H9 (cell line): ENCODE measurements at regions not wholly inside any gene's neighbourhood (a gene's known extent, or its start where the extent isn't known, plus 50 kb on each side); places are given as distances from the start of the nearest gene placed in this dataset.

Experiments used
- DNase-seq: peaks from one replicate; pipeline ENCODE4 v3.0.0-alpha.2; 2017
- H2AFZ ChIP-seq: one replicate; pipeline ENCODE4 v1.6.1; 2013; ENCODE audit warnings: mild to moderate bottlenecking, low read length, control low read depth, moderate library complexity
- H2AK5ac ChIP-seq: 2 replicates; pipeline ENCODE4 v1.6.1; 2013; ENCODE audit warnings: low read length, control low read depth, mixed read lengths; ENCODE audit not compliant: insufficient read length
- H2BK120ac ChIP-seq: one replicate; pipeline ENCODE4 v1.6.1; 2013; ENCODE audit warnings: low read depth, mild to moderate bottlenecking, low read length, control low read depth, inconsistent platforms; ENCODE audit not compliant: poor library complexity, severe bottlenecking
- H2BK12ac ChIP-seq: 2 replicates; pipeline ENCODE4 v1.6.1; 2013; ENCODE audit warnings: low read length, control low read depth, mixed read lengths, low read depth; ENCODE audit not compliant: insufficient read length
- H2BK15ac ChIP-seq: 2 replicates; pipeline ENCODE4 v1.6.1; 2013; ENCODE audit warnings: low read depth, low read length, control low read depth
- H2BK20ac ChIP-seq: one replicate; pipeline ENCODE4 v1.6.1; 2013; ENCODE audit warnings: low read depth, mild to moderate bottlenecking, low read length, control low read depth, inconsistent platforms; ENCODE audit not compliant: poor library complexity, severe bottlenecking
- H2BK5ac ChIP-seq: 2 replicates; pipeline ENCODE4 v1.6.1; 2013; ENCODE audit warnings: low read length, control low read depth, mixed read lengths; ENCODE audit not compliant: insufficient read length
- H3K14ac ChIP-seq: 2 replicates; pipeline ENCODE4 v1.6.1; 2013; ENCODE audit warnings: low read length, control low read depth; ENCODE audit not compliant: insufficient read depth
- H3K18ac ChIP-seq: 2 replicates; pipeline ENCODE4 v1.6.1; 2013; ENCODE audit warnings: low read depth, mild to moderate bottlenecking, mixed read lengths, low read length, control low read depth; ENCODE audit not compliant: insufficient read length
- H3K23ac ChIP-seq: 2 replicates; pipeline ENCODE4 v1.6.1; 2013; ENCODE audit warnings: low read length, control low read depth, mixed read lengths, low read depth; ENCODE audit not compliant: insufficient read length
- H3K23me2 ChIP-seq: 2 replicates; pipeline ENCODE4 v1.6.1; 2013; ENCODE audit warnings: low read depth, mild to moderate bottlenecking, mixed read lengths, low read length, control low read depth; ENCODE audit not compliant: insufficient read length, poor library complexity, severe bottlenecking
- H3K27ac ChIP-seq: 2 replicates; pipeline ENCODE4 v1.5.1; 2013; ENCODE audit warnings: low read length, control low read depth, mixed read lengths, low read depth; ENCODE audit not compliant: insufficient read length
- H3K27me3 ChIP-seq: 2 replicates; pipeline ENCODE4 v1.6.1; 2013; ENCODE audit warnings: low read length, control low read depth, inconsistent platforms; ENCODE audit not compliant: insufficient read depth
- H3K4ac ChIP-seq: 2 replicates; pipeline ENCODE4 v1.6.1; 2013; ENCODE audit warnings: low read depth, mild to moderate bottlenecking, control low read depth, inconsistent platforms, low read length, moderate library complexity
- H3K4me1 ChIP-seq: 2 replicates; pipeline ENCODE4 v1.6.1; 2013; ENCODE audit warnings: low read length, control low read depth, inconsistent platforms; ENCODE audit not compliant: insufficient read depth
- H3K4me2 ChIP-seq: 2 replicates; pipeline ENCODE4 v1.6.1; 2013; ENCODE audit warnings: low read length, control low read depth, mixed read lengths; ENCODE audit not compliant: insufficient read length, insufficient read depth
- H3K56ac ChIP-seq: 2 replicates; pipeline ENCODE4 v1.6.1; 2013; ENCODE audit warnings: low read depth, mild to moderate bottlenecking, mixed read lengths, low read length, control low read depth; ENCODE audit not compliant: insufficient read length
- H3K79me1 ChIP-seq: 2 replicates; pipeline ENCODE4 v1.6.1; 2013; ENCODE audit warnings: low read depth, mild to moderate bottlenecking, moderate library complexity, low read length, control low read depth, inconsistent platforms; ENCODE audit not compliant: insufficient read depth, poor library complexity, severe bottlenecking
- H3K79me2 ChIP-seq: 2 replicates; pipeline ENCODE4 v1.6.1; 2013; ENCODE audit warnings: low read length, control low read depth, inconsistent platforms; ENCODE audit not compliant: insufficient read depth
- H3K9ac ChIP-seq: 2 replicates; pipeline ENCODE4 v1.6.1; 2013; ENCODE audit warnings: low read length, control low read depth, mixed read lengths; ENCODE audit not compliant: insufficient read length; ENCODE audit errors: extremely low read depth
- H3K9me3 ChIP-seq: one replicate; pipeline ENCODE4 v1.6.1; 2013; ENCODE audit warnings: low read depth, low read length, inconsistent platforms; ENCODE audit not compliant: control insufficient read depth
- H3T11ph ChIP-seq: one replicate; pipeline ENCODE4 v1.6.1; 2013; ENCODE audit warnings: mild to moderate bottlenecking, low read length, control low read depth, inconsistent platforms
- H4K20me1 ChIP-seq: one replicate; pipeline ENCODE4 v1.6.1; 2013; ENCODE audit not compliant: control insufficient read depth, insufficient read length, insufficient read depth
- H4K5ac ChIP-seq: 2 replicates; pipeline ENCODE4 v1.6.1; 2013; ENCODE audit warnings: low read depth, mild to moderate bottlenecking, mixed read lengths, low read length, control low read depth; ENCODE audit not compliant: insufficient read length
- H4K8ac ChIP-seq: replicated peaks from 2 replicates; pipeline ENCODE4 v1.6.1; 2013; ENCODE audit warnings: low read length, control low read depth, mixed read lengths, low read depth; ENCODE audit not compliant: insufficient read length
- H4K91ac ChIP-seq: 2 replicates; pipeline ENCODE4 v1.6.1; 2013; ENCODE audit warnings: low read depth, mild to moderate bottlenecking, moderate library complexity, mixed read lengths, low read length, control low read depth; ENCODE audit not compliant: insufficient read length
- H3K27ac Mint-ChIP-seq, 3 experiments: 2 replicates in 2 of 3; 3 replicates in 1 of 3; pipeline ENCODE4 v1.8.0; 2020 to 2021; ENCODE audit warnings: mixed read lengths in 3 of 3, mild to moderate bottlenecking in 1 of 3, moderate library complexity in 1 of 3
- H3K27me3 Mint-ChIP-seq: 2 replicates; pipeline ENCODE4 v1.8.0; 2021; ENCODE audit warnings: low read depth, mild to moderate bottlenecking, moderate library complexity, mixed read lengths
- H3K36me3 Mint-ChIP-seq, 3 experiments: 2 replicates in 2 of 3; 3 replicates in 1 of 3; pipeline ENCODE4 v1.8.0; 2020 to 2021; ENCODE audit warnings: low read depth in 3 of 3, mixed read lengths in 3 of 3; ENCODE audit not compliant: insufficient read depth in 1 of 3
- H3K4me1 Mint-ChIP-seq, 2 experiments: 2 replicates each; pipeline ENCODE4 v1.8.0; 2020; ENCODE audit warnings: mixed read lengths in 2 of 2
- H3K4me3 Mint-ChIP-seq, 2 experiments: 2 replicates in 1 of 2; 3 replicates in 1 of 2; pipeline ENCODE4 v1.8.0; 2020 to 2021; ENCODE audit warnings: mild to moderate bottlenecking in 2 of 2, mixed read lengths in 2 of 2, moderate library complexity in 1 of 2
- H3K9me3 Mint-ChIP-seq, 2 experiments: 2 replicates in 1 of 2; 3 replicates in 1 of 2; pipeline ENCODE4 v1.8.0; 2020; ENCODE audit warnings: mild to moderate bottlenecking in 2 of 2, mixed read lengths in 2 of 2, moderate library complexity in 1 of 2
- CTCF ChIP-seq: fragments of 200-600 bp; sonication (generic); conservative IDR thresholded peaks from 3 replicates; pipeline ENCODE4 v1.8.0; 2021; ENCODE audit warnings: antibody characterized with exemption, mild to moderate bottlenecking
- WGBS: extraction: QIAGEN DNeasy Blood & Tissue Kit; methylation state at CpG from one replicate; pipeline ENCODE4 v1.1.7; 2013; ENCODE audit warnings: missing lambda C conversion rate, low lambda C conversion rate, mixed read lengths; ENCODE audit not compliant: insufficient read length; ENCODE audit errors: extremely low coverage; 5-methylcytosine and 5-hydroxymethylcytosine counted together

- no peaks in the 10 kb centered on the region for H3K36me3 Mint-ChIP-seq
- H3K4me3 Mint-ChIP-seq: no peak overlapping the region
- Histone ChIP-seq H3K4me2 (no peak overlapping the region), H3K79me1 (no peaks in the 10 kb centered on the region), H3T11ph (no peak overlapping the region), H2BK20ac (no peak overlapping the region), H3K9ac (no peak overlapping the region), H3K79me2 (no peaks in the 10 kb centered on the region), H4K5ac (no peak overlapping the region), H3K23me2 (no peaks in the 10 kb centered on the region), H3K18ac (no peak overlapping the region), H2BK15ac (no peak overlapping the region), H2AFZ (no peak overlapping the region), H3K4ac (no peak overlapping the region), H4K91ac (no peak overlapping the region), H4K20me1 (no peaks in the 10 kb centered on the region), H2BK12ac (no peak overlapping the region), H2BK120ac (no peak overlapping the region), H3K9me3 (no peaks in the 10 kb centered on the region), H3K23ac (no peak overlapping the region), H3K27ac (no peak overlapping the region), H3K14ac (no peak overlapping the region), H3K4me1 (no peaks in the 10 kb centered on the region), H3K27me3 (no peaks in the 10 kb centered on the region), H2AK5ac (no peak overlapping the region), H2BK5ac (no peak overlapping the region), H4K8ac (no peak overlapping the region), H3K56ac (no peak overlapping the region)
- no peaks in the 10 kb centered on the region for H3K9me3 Mint-ChIP-seq
- no peaks in the 10 kb centered on the region for H3K27me3 Mint-ChIP-seq
- no CpG with 5 or more reads among the region's 3 CpGs for WGBS
- H3K4me1 Mint-ChIP-seq: no peaks in the 10 kb centered on the region
- no peak for DNase-seq
- TF ChIP-seq CTCF: no peak
- no peak overlapping the region for H3K27ac Mint-ChIP-seq
These were observed 324.7 kb upstream of the RARB start for GRCh38 chr3:25103391-25103790.
